ENCODE measurements at regions not wholly inside any gene's neighbourhood (a gene's known extent, or its start where the extent isn't known, plus 50 kb on each side); places are given as distances from the start of the nearest gene placed in this dataset.

DNA sequence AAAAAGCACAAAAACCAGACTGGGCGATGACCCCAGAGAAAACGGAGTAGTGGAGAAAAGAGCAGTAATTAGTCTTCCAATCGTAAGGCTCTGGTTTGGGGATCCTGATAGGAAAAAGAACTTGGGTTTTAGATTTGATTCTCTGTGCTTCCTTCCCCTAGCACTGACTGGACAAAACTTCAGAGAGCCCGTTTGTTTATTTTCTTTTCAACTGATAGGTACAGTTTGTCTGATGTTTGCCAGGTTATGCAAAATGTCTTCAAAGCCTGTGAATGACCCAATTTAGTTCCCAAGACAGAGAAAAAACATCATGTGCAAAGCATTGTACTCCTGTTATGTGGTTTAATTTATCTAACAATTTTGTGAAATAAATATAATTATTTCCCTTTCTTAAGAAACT, 151.1 kb upstream of the COX10 start:
- Histone ChIP-seq H3K27me3 (ENCODE audit: insufficient read depth in 3 of 3, low read length in 2 of 3) (no peaks in the 10 kb centered on the region), H3K4me3 (no peak overlapping the region), H3K4me1 (no peaks in the 10 kb centered on the region), H3K27ac (no peak overlapping the region), H3K9me3 (no peaks in the 10 kb centered on the region), H3K36me3 (ENCODE audit: insufficient read depth in 1 of 2, low read depth in 1 of 2) (no peaks in the 10 kb centered on the region)
- TF ChIP-seq, protein P1, sequence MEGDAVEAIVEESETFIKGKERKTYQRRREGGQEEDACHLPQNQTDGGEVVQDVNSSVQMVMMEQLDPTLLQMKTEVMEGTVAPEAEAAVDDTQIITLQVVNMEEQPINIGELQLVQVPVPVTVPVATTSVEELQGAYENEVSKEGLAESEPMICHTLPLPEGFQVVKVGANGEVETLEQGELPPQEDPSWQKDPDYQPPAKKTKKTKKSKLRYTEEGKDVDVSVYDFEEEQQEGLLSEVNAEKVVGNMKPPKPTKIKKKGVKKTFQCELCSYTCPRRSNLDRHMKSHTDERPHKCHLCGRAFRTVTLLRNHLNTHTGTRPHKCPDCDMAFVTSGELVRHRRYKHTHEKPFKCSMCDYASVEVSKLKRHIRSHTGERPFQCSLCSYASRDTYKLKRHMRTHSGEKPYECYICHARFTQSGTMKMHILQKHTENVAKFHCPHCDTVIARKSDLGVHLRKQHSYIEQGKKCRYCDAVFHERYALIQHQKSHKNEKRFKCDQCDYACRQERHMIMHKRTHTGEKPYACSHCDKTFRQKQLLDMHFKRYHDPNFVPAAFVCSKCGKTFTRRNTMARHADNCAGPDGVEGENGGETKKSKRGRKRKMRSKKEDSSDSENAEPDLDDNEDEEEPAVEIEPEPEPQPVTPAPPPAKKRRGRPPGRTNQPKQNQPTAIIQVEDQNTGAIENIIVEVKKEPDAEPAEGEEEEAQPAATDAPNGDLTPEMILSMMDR (IDR thresholded peaks at IDR 0.05) = no peak
- 82 to 87% (median 83%) methylated on average over 4 of the region's 4 CpGs for WGBS, 3 donors
- intact Hi-C loops (cut with DNase I) = loop anchor here in 1 of 2 donors (10.0 kb wide), 1 partner anchor 57 kb away; no protein-coding TSS in a partner anchor
- DNase-seq (no peak), ATAC-seq (no peak)

DNA sequence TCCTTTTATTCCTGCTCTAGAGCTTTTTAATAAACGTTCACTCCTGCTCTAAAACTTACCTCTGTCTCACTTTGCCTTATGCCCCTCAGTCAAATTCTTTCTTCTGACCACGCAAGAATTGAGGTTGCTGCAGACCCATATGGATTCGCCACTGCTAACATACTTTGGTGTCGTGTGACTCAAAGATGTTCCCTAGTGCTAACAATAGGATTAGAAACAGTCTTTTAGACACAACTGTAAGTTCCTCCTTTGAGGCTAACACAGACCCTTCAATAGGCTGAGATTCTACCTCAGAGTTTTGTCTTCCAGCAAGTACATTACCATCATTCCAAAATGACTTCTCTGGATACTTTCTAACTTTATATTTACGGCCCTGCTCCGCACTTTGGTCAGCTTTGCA, 149.5 kb upstream of the COX10 start:
- no peak overlapping the region for H3K4me3 ChIP-seq
- no peak overlapping the region for H3K27ac ChIP-seq
- no peaks in the 10 kb centered on the region for H3K36me3 ChIP-seq (ENCODE audit: insufficient read depth in 1 of 2, low read depth in 1 of 2)
- no peaks in the 10 kb centered on the region for H3K4me1 ChIP-seq
- no peaks in the 10 kb centered on the region for H3K27me3 ChIP-seq (ENCODE audit: insufficient read depth in 3 of 3, low read length in 2 of 3)
- intact Hi-C loops (cut with DNase I) = loop anchor here in 1 of 2 donors (10.0 kb wide), 1 partner anchor 55 kb away; no protein-coding TSS in a partner anchor
- WGBS, 3 donors = 76% methylated on average over 6 of the region's 6 CpGs
- TF ChIP-seq, protein P1 (IDR thresholded peaks at IDR 0.05) = no peak
- no peaks in the 10 kb centered on the region for H3K9me3 ChIP-seq
- DNase-seq (no peak), ATAC-seq (no peak)

DNA sequence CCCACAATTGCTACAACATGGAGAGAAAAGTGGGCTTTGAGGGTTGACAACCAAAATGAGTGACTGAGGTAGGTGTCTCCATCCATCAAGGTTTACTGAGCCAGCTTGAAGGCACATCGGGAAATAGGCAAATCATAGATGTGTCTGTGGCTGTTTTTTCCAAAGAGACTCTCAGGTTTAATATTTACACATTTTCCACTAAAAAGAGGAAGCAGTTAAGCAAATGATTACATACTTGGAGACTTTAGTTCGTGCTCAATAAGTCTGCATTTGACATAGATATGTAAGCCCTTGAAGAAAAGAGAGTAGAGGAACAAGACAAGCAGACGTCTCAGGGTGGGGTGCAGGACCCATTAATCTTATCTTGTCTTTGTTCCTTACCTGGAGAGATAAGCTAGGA, 148.9 kb upstream of the COX10 start:
- Histone ChIP-seq H3K27ac (no peak overlapping the region), H3K9me3 (no peaks in the 10 kb centered on the region), H3K36me3 (ENCODE audit: insufficient read depth in 1 of 2, low read depth in 1 of 2) (no peaks in the 10 kb centered on the region), H3K4me1 (no peaks in the 10 kb centered on the region), H3K4me3 (no peak overlapping the region), H3K27me3 (ENCODE audit: insufficient read depth in 3 of 3, low read length in 2 of 3) (no peaks in the 10 kb centered on the region)
- no peak for DNase-seq
- WGBS, 3 donors = 62 to 68% (median 65%) methylated on average over 3 of the region's 3 CpGs
- TF ChIP-seq, protein P1 (IDR thresholded peaks at IDR 0.05) = no peak
- no peak for ATAC-seq
- intact Hi-C loops (cut with DNase I) = no loop called here

DNA sequence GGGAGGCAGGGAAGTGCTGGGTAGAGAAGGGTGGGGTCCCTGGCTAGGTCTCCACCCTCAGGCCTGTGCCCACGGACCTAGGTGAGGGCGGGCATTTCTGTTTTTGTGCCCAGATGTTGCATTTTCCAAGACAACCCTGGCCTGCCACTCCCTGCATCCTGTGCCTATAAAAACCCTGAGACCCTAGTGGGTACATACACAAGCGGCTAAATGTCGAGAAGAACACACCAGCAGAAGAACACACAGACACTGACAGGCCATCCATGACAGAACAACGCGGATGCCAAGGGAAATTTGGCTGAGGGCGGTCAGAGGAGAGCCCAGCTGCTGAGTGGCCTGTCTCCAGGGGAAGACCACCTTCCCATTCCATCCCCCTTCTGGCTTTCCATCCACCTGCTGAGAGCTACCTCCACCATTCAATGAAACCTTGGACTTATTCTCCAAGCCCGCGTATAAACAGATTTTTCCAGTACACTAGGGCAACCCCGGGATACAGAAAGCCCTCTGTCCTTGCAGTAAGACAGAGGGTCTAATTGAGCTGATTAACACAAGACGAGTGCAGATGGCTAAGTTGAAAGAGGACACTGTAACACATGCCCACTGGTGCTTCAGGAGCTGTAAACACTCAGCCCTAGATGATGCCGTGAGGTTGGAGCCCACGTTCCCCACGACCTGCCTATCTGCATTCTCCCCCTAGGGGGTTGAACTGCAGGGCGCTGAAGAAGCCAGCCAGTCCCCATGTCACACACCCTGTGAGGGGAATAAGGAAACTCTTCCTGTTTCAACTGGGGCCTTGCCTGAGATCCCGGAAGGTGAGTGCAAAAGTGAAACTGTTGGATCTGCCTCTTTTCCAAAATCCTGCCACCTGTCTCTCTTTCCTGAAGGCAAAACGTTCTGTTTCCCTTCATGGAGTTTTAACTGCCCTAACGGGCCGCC, 147.2 kb upstream of the COX10 start:
- no peak overlapping the region for H3K27ac ChIP-seq
- WGBS, 3 donors = 72 to 77% (median 74%) methylated on average over 19 of the region's 19 CpGs
- no peak overlapping the region for H3K4me3 ChIP-seq
- no peaks in the 10 kb centered on the region for H3K4me1 ChIP-seq
- ATAC-seq (no peak), DNase-seq (no peak)
- intact Hi-C loops (cut with DNase I) = no loop called here
- no peaks in the 10 kb centered on the region for H3K9me3 ChIP-seq
- TF ChIP-seq, protein P1 (IDR thresholded peaks at IDR 0.05) = no peak
- no peaks in the 10 kb centered on the region for H3K36me3 ChIP-seq (ENCODE audit: insufficient read depth in 1 of 2, low read depth in 1 of 2)
- no peaks in the 10 kb centered on the region for H3K27me3 ChIP-seq (ENCODE audit: insufficient read depth in 3 of 3, low read length in 2 of 3)

Measured in psoas muscle (tissue), 7 donors.